ENCODE measurements at regions not wholly inside any gene's neighbourhood (a gene's known extent, or its start where the extent isn't known, plus 50 kb on each side); places are given as distances from the start of the nearest gene placed in this dataset.

DNA sequence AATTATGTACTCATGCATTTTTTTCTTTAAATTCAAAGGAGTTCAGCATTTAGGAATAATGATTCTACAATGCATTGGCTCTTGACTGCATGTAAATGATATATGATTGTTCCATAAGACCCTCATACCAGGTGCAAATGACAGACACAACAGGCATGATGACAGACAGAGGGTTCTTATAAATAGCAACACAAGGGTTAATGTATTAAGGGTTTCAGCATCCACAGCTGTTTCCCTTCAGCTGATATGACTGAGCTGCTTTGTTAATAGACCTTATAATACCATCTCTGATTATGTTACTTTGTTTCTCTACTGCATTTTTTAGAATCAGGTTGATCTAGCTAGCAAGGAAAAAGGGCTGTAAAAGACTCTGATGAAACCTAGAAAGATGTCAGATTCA is 90.8 kb upstream of the TMTC2 start (continued):
- no peak for TF ChIP-seq NANOG (IDR thresholded peaks at IDR 0.05; ENCODE audit: borderline replicate concordance)

DNA sequence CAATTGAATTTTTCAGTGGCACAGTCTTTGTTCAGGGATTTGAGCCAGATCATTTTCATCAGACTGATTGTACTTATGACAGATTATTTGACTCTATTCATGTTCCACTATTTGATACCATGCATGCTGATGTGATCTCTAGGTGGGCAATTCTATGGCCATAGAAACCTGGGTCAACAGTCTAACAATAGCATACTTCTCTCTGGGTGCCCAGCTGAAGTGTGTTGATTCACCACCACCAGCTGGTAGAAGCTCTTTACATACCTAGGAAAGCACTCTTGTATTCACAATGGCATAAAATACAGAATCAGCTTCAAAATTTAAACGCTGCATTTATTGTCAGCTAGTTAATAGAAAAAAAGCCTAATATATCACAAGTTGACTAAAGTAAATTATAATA is 90.2 kb upstream of the TMTC2 start:
- Mint-ChIP-seq H3K9me3 (no peaks in the 10 kb centered on the region), H3K27me3 (ENCODE audit: insufficient read depth, low read depth, poor library complexity) (no peaks in the 10 kb centered on the region), H3K4me3 (no peak overlapping the region), H3K36me3 (ENCODE audit: low read depth) (no peaks in the 10 kb centered on the region), H3K4me1 (peaks cover 4% of the 10 kb centered on the region; the same call in 1 of the 3 replicates), H3K27ac (no peak overlapping the region)
- Histone ChIP-seq H3F3A (replicated peaks; ENCODE audit: low read depth) (no peaks in the 10 kb centered on the region), H3K4me1 (ENCODE audit: insufficient read depth) (no peaks in the 10 kb centered on the region), H4K20me1 (replicated peaks; ENCODE audit: insufficient read depth) (no peaks in the 10 kb centered on the region), H2AFZ (no peak overlapping the region), H3K36me3 (ENCODE audit: insufficient read depth) (no peaks in the 10 kb centered on the region), H3K9me2 (ENCODE audit: insufficient read depth) (peaks cover 2% of the 10 kb centered on the region; the same call in 1 of the 2 replicates), H3K79me2 (replicated peaks; ENCODE audit: insufficient read depth) (no peaks in the 10 kb centered on the region), H3K27me3 (ENCODE audit: insufficient read depth) (no peaks in the 10 kb centered on the region), H3K27ac (ENCODE audit: low read depth) (no peak overlapping the region), H3K4me3 (no peak overlapping the region), H3K4me2 (no peak overlapping the region)
- no peak for TF ChIP-seq CREB1 (CRISPR knock-in tag; IDR thresholded peaks at IDR 0.05; ENCODE audit: low read depth)
- no peak for DNase-seq (ENCODE audit: low spot score)
- no peak for ATAC-seq

DNA sequence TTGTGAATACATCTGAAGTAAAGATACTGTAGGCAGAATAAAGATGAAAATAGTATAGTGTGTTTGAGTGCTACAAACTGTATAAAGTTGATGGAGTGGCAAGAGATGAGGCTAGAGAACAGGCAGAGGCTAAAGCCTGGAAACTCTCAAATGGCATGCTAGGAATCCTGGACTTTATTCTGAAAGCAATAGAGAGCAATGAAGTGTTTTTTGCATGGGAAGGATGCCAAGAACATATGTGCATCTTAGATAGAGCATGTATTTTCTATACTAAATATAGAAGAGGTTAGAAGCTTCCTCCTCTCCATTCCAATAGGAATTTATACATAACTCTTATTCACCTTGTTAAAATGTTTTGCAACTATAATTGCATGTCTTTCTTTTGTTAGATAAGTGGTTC is 86.3 kb upstream of the TMTC2 start:
- Histone ChIP-seq H3K27ac (ENCODE audit: low read depth) (no peak overlapping the region), H3K4me3 (no peak overlapping the region), H3K36me3 (ENCODE audit: insufficient read depth) (no peaks in the 10 kb centered on the region), H3K9me2 (ENCODE audit: insufficient read depth) (0 out of 2 replicates have a peak, but pooled peaks cover 2% of the 10 kb centered on the region), H3F3A (replicated peaks; ENCODE audit: low read depth) (no peaks in the 10 kb centered on the region), H3K4me2 (no peak overlapping the region), H4K20me1 (replicated peaks; ENCODE audit: insufficient read depth) (no peaks in the 10 kb centered on the region), H3K27me3 (ENCODE audit: insufficient read depth) (no peaks in the 10 kb centered on the region), H3K4me1 (ENCODE audit: insufficient read depth) (no peaks in the 10 kb centered on the region), H3K79me2 (replicated peaks; ENCODE audit: insufficient read depth) (no peaks in the 10 kb centered on the region), H2AFZ (no peak overlapping the region)
- Mint-ChIP-seq H3K27me3 (ENCODE audit: insufficient read depth, low read depth, poor library complexity) (no peaks in the 10 kb centered on the region), H3K4me3 (no peak overlapping the region), H3K36me3 (ENCODE audit: low read depth) (no peaks in the 10 kb centered on the region), H3K4me1 (no peaks in the 10 kb centered on the region), H3K9me3 (no peaks in the 10 kb centered on the region), H3K27ac (no peak overlapping the region)
- DNase-seq (ENCODE audit: low spot score), result no peak
- no peak for TF ChIP-seq POLR2AphosphoS5 (IDR thresholded peaks at IDR 0.05; ENCODE audit: low read depth)
- TF ChIP-seq, protein P1, sequence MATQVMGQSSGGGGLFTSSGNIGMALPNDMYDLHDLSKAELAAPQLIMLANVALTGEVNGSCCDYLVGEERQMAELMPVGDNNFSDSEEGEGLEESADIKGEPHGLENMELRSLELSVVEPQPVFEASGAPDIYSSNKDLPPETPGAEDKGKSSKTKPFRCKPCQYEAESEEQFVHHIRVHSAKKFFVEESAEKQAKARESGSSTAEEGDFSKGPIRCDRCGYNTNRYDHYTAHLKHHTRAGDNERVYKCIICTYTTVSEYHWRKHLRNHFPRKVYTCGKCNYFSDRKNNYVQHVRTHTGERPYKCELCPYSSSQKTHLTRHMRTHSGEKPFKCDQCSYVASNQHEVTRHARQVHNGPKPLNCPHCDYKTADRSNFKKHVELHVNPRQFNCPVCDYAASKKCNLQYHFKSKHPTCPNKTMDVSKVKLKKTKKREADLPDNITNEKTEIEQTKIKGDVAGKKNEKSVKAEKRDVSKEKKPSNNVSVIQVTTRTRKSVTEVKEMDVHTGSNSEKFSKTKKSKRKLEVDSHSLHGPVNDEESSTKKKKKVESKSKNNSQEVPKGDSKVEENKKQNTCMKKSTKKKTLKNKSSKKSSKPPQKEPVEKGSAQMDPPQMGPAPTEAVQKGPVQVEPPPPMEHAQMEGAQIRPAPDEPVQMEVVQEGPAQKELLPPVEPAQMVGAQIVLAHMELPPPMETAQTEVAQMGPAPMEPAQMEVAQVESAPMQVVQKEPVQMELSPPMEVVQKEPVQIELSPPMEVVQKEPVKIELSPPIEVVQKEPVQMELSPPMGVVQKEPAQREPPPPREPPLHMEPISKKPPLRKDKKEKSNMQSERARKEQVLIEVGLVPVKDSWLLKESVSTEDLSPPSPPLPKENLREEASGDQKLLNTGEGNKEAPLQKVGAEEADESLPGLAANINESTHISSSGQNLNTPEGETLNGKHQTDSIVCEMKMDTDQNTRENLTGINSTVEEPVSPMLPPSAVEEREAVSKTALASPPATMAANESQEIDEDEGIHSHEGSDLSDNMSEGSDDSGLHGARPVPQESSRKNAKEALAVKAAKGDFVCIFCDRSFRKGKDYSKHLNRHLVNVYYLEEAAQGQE (IDR thresholded peaks at IDR 0.05; ENCODE audit: unreplicated experiment), result no peak
- TF ChIP-seq EZH2phosphoT487 (IDR thresholded peaks at IDR 0.05; ENCODE audit: unreplicated experiment), result no peak
- TF ChIP-seq, protein P2, sequence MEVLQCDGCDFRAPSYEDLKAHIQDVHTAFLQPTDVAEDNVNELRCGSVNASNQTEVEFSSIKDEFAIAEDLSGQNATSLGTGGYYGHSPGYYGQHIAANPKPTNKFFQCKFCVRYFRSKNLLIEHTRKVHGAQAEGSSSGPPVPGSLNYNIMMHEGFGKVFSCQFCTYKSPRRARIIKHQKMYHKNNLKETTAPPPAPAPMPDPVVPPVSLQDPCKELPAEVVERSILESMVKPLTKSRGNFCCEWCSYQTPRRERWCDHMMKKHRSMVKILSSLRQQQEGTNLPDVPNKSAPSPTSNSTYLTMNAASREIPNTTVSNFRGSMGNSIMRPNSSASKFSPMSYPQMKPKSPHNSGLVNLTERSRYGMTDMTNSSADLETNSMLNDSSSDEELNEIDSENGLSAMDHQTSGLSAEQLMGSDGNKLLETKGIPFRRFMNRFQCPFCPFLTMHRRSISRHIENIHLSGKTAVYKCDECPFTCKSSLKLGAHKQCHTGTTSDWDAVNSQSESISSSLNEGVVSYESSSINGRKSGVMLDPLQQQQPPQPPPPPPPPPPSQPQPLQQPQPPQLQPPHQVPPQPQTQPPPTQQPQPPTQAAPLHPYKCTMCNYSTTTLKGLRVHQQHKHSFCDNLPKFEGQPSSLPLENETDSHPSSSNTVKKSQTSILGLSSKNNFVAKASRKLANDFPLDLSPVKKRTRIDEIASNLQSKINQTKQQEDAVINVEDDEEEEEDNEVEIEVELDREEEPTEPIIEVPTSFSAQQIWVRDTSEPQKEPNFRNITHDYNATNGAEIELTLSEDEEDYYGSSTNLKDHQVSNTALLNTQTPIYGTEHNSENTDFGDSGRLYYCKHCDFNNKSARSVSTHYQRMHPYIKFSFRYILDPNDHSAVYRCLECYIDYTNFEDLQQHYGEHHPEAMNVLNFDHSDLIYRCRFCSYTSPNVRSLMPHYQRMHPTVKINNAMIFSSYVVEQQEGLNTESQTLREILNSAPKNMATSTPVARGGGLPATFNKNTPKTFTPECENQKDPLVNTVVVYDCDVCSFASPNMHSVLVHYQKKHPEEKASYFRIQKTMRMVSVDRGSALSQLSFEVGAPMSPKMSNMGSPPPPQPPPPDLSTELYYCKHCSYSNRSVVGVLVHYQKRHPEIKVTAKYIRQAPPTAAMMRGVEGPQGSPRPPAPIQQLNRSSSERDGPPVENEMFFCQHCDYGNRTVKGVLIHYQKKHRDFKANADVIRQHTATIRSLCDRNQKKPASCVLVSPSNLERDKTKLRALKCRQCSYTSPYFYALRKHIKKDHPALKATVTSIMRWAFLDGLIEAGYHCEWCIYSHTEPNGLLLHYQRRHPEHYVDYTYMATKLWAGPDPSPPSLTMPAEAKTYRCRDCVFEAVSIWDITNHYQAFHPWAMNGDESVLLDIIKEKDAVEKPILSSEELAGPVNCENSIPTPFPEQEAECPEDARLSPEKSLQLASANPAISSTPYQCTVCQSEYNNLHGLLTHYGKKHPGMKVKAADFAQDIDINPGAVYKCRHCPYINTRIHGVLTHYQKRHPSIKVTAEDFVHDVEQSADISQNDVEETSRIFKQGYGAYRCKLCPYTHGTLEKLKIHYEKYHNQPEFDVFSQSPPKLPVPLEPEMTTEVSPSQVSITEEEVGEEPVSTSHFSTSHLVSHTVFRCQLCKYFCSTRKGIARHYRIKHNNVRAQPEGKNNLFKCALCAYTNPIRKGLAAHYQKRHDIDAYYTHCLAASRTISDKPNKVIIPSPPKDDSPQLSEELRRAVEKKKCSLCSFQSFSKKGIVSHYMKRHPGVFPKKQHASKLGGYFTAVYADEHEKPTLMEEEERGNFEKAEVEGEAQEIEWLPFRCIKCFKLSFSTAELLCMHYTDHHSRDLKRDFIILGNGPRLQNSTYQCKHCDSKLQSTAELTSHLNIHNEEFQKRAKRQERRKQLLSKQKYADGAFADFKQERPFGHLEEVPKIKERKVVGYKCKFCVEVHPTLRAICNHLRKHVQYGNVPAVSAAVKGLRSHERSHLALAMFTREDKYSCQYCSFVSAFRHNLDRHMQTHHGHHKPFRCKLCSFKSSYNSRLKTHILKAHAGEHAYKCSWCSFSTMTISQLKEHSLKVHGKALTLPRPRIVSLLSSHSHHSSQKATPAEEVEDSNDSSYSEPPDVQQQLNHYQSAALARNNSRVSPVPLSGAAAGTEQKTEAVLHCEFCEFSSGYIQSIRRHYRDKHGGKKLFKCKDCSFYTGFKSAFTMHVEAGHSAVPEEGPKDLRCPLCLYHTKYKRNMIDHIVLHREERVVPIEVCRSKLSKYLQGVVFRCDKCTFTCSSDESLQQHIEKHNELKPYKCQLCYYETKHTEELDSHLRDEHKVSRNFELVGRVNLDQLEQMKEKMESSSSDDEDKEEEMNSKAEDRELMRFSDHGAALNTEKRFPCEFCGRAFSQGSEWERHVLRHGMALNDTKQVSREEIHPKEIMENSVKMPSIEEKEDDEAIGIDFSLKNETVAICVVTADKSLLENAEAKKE (CRISPR knock-in tag; IDR thresholded peaks at IDR 0.05), result no peak
- TF ChIP-seq ZNF114 (CRISPR knock-in tag; IDR thresholded peaks at IDR 0.05), result no peak
- TF ChIP-seq EZH2 (IDR thresholded peaks at IDR 0.05; ENCODE audit: low read depth, unreplicated experiment), result no peak
- no peak for TF ChIP-seq STAT1 (IDR thresholded peaks at IDR 0.05; ENCODE audit: unreplicated experiment)
- TF ChIP-seq ZNF331 (CRISPR knock-in tag; IDR thresholded peaks at IDR 0.05; ENCODE audit: low read depth), result no peak
- TF ChIP-seq JUNB (IDR thresholded peaks at IDR 0.05; ENCODE audit: unreplicated experiment), result no peak
- ATAC-seq, result no peak
